ENCODE measurements at regions not wholly inside any gene's neighbourhood (a gene's known extent, or its start where the extent isn't known, plus 50 kb on each side); places are given as distances from the start of the nearest gene placed in this dataset.

GRCh38 chr1:57479471-57479870, 55.6 kb upstream of the DAB1 start:
- Histone ChIP-seq H3K36me3 (ENCODE audit: control insufficient read depth, insufficient read depth, low read length) (no peaks in the 10 kb centered on the region), H3K4me3 (no peak overlapping the region), H2AFZ (ENCODE audit: low read depth, low read length) (no peak overlapping the region), H3K9me1 (ENCODE audit: control insufficient read depth, insufficient read depth, low read length) (no peaks in the 10 kb centered on the region), H3K27me3 (ENCODE audit: control insufficient read depth in 2 of 2, insufficient read depth in 2 of 2, low read length in 2 of 2) (no peaks in the 10 kb centered on the region), H3K4me2 (ENCODE audit: insufficient read depth, low read length) (no peak overlapping the region), H4K20me1 (replicated peaks; ENCODE audit: control insufficient read depth, insufficient read depth, low read length) (no peaks in the 10 kb centered on the region), H3K9ac (ENCODE audit: insufficient read depth in 1 of 2, low read depth in 2 of 2, low read length in 2 of 2) (no peak overlapping the region), H3K9me3 (replicated peaks; ENCODE audit: control insufficient read depth, insufficient read depth, low read depth, low read length) (no peaks in the 10 kb centered on the region), H3K4me1 (replicated peaks in 1 of 2; ENCODE audit: control insufficient read depth in 2 of 2, insufficient read depth in 2 of 2, low read length in 2 of 2) (no peaks in the 10 kb centered on the region), H3K79me2 (ENCODE audit: control insufficient read depth, insufficient read depth, low read length) (no peaks in the 10 kb centered on the region), H3K27ac (ENCODE audit: extremely low read depth, low read depth, low read length) (no peak overlapping the region)
- ATAC-seq = no peak
- FAIRE-seq = no peak
- ChIA-PET POLR2A (no interaction called here), CTCF (ENCODE audit: low intra/inter-chr PET ratio) (no interaction called here)
- no TSS peak for BruUV-seq (replicated peaks)
- intact Hi-C loops (cut with micrococcal nuclease) (no loop called here), in situ Hi-C loops (cut with MboI) (no loop called here)
- no peak for DNase-seq (ENCODE audit: extremely low read depth in 1 of 4, low spot score in 3 of 4)
- TF ChIP-seq ZNF57 (CRISPR knock-in tag; IDR thresholded peaks at IDR 0.05) = no peak
- no peak for TF ChIP-seq ZNF586 (CRISPR knock-in tag; conservative IDR thresholded peaks at IDR 0.05)
- no peak for TF ChIP-seq E2F1 (CRISPR knock-in tag; IDR thresholded peaks at IDR 0.05)
- TF ChIP-seq CTBP1 (IDR thresholded peaks at IDR 0.05; ENCODE audit: borderline replicate concordance) = no peak
- TF ChIP-seq SAFB2 (IDR thresholded peaks at IDR 0.05; ENCODE audit: borderline replicate concordance, low read depth, low read length, severe bottlenecking) = no peak
- no peak for TF ChIP-seq BDP1 (IDR thresholded peaks at IDR 0.05; ENCODE audit: insufficient read depth, insufficient read length)
- TF ChIP-seq USF1 (CRISPR knock-in tag; IDR thresholded peaks at IDR 0.05) = no peak
- no peak for TF ChIP-seq PHF8 (IDR thresholded peaks at IDR 0.05; ENCODE audit: borderline replicate concordance, low read length)
- TF ChIP-seq MAFF (IDR thresholded peaks at IDR 0.05; ENCODE audit: low read length) = no peak
- TF ChIP-seq RUNX1 (IDR thresholded peaks at IDR 0.05; ENCODE audit: low read depth) = no peak
- TF ChIP-seq, protein P1, sequence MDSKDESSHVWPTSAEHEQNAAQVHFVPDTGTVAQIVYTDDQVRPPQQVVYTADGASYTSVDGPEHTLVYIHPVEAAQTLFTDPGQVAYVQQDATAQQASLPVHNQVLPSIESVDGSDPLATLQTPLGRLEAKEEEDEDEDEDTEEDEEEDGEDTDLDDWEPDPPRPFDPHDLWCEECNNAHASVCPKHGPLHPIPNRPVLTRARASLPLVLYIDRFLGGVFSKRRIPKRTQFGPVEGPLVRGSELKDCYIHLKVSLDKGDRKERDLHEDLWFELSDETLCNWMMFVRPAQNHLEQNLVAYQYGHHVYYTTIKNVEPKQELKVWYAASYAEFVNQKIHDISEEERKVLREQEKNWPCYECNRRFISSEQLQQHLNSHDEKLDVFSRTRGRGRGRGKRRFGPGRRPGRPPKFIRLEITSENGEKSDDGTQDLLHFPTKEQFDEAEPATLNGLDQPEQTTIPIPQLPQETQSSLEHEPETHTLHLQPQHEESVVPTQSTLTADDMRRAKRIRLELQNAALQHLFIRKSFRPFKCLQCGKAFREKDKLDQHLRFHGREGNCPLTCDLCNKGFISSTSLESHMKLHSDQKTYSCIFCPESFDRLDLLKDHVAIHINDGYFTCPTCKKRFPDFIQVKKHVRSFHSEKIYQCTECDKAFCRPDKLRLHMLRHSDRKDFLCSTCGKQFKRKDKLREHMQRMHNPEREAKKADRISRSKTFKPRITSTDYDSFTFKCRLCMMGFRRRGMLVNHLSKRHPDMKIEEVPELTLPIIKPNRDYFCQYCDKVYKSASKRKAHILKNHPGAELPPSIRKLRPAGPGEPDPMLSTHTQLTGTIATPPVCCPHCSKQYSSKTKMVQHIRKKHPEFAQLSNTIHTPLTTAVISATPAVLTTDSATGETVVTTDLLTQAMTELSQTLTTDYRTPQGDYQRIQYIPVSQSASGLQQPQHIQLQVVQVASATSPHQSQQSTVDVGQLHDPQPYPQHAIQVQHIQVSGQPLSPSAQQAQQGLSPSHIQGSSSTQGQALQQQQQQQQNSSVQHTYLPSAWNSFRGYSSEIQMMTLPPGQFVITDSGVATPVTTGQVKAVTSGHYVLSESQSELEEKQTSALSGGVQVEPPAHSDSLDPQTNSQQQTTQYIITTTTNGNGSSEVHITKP (IDR thresholded peaks at IDR 0.05; ENCODE audit: partially characterized antibody) = no peak
- TF ChIP-seq, protein P2, sequence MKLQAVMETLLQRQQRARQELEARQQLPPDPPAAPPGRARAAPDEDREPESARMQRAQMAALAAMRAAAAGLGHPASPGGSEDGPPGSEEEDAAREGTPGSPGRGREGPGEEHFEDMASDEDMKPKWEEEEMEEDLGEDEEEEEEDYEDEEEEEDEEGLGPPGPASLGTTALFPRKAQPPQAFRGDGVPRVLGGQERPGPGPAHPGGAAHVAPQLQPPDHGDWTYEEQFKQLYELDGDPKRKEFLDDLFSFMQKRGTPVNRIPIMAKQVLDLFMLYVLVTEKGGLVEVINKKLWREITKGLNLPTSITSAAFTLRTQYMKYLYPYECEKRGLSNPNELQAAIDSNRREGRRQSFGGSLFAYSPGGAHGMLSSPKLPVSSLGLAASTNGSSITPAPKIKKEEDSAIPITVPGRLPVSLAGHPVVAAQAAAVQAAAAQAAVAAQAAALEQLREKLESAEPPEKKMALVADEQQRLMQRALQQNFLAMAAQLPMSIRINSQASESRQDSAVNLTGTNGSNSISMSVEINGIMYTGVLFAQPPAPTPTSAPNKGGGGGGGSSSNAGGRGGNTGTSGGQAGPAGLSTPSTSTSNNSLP (IDR thresholded peaks at IDR 0.05; ENCODE audit: borderline replicate concordance, low read depth, low read length) = no peak
- TF ChIP-seq, protein P3, sequence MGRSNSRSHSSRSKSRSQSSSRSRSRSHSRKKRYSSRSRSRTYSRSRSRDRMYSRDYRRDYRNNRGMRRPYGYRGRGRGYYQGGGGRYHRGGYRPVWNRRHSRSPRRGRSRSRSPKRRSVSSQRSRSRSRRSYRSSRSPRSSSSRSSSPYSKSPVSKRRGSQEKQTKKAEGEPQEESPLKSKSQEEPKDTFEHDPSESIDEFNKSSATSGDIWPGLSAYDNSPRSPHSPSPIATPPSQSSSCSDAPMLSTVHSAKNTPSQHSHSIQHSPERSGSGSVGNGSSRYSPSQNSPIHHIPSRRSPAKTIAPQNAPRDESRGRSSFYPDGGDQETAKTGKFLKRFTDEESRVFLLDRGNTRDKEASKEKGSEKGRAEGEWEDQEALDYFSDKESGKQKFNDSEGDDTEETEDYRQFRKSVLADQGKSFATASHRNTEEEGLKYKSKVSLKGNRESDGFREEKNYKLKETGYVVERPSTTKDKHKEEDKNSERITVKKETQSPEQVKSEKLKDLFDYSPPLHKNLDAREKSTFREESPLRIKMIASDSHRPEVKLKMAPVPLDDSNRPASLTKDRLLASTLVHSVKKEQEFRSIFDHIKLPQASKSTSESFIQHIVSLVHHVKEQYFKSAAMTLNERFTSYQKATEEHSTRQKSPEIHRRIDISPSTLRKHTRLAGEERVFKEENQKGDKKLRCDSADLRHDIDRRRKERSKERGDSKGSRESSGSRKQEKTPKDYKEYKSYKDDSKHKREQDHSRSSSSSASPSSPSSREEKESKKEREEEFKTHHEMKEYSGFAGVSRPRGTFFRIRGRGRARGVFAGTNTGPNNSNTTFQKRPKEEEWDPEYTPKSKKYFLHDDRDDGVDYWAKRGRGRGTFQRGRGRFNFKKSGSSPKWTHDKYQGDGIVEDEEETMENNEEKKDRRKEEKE (IDR thresholded peaks at IDR 0.05; ENCODE audit: borderline replicate concordance in 1 of 2, control insufficient read depth in 1 of 2, low read depth in 2 of 2, low read length in 1 of 2) = no peak

All from K562 (cell line).